Cardiac muscle cell (in vitro differentiated cells and primary cell): ENCODE measurements at regions not wholly inside any gene's neighbourhood (a gene's known extent, or its start where the extent isn't known, plus 50 kb on each side); places are given as distances from the start of the nearest gene placed in this dataset.

ENCODE experiments used
- DNase-seq, 2 donors: peaks; one replicate each; pipeline versions ENCODE4 v3.0.0 to v3.0.0-alpha.2; 2010 to 2017; ENCODE audit warnings: low read depth in 1 of 2, low spot score in 1 of 2
- H3K27ac ChIP-seq: fragments of 200-600 bp; sonication (generic); 2 replicates; pipeline ENCODE4 v1.5.1; 2016
- H3K27me3 ChIP-seq: fragments of 200-600 bp; sonication (generic); 2 replicates; pipeline ENCODE4 v1.6.0; 2016; ENCODE audit warnings: control low read depth
- H3K36me3 ChIP-seq: fragments of 200-600 bp; sonication (generic); 2 replicates; pipeline ENCODE4 v1.5.1; 2016; ENCODE audit warnings: control low read depth
- H3K4me1 ChIP-seq: fragments of 200-600 bp; sonication (generic); 2 replicates; pipeline ENCODE4 v1.8.1; 2017; ENCODE audit warnings: low read depth, mild to moderate bottlenecking, mixed run types
- H3K4me3 ChIP-seq: fragments of 200-600 bp; sonication (generic); 2 replicates; pipeline ENCODE4 v1.5.1; 2016; ENCODE audit warnings: mild to moderate bottlenecking
- H3K9me3 ChIP-seq: fragments of 200-600 bp; sonication (generic); 2 replicates; pipeline ENCODE4 v1.5.1; 2017; ENCODE audit warnings: low read depth, mild to moderate bottlenecking, control low read depth
- CTCF ChIP-seq: IDR thresholded peaks from 2 replicates; pipeline ENCODE4 v1.5.1; 2012; ENCODE audit warnings: low read depth, mild to moderate bottlenecking, low read length

DNA sequence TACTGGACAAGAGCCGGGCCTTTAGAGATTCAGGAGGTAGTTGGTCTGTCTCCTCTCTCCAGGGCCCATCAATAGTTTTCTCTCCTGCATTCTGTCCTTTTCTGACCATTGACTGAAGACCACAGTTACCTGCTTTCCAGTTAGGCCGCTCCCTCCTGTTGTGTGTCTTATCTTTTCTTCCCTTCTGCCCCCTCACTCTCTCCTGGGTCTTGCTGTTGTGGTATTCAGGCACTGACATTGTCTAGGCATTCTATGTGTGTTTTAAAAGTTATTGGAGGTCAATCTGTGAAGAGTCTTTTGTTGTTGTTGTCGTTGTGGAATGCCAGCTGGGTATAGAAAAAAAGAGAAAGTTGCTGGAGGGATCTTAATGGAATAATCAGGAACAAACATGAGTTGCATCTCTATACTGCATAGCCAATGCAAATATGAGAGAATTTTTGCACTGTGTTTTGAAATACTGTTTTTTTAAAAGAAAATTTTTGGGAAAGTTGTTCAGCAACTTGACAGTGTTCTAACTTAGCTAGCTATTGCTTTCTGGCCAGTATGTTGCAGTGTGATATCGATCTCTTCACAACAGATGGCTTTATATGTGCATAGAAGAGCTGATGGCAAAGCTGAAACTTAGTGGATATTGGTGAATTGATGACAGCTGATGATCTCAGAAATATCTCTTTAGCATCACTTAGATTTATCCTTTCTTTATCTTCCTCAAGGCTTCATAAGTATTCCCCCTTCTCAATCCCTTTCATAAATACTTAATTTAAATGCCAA, 240.7 kb downstream of the C4orf33 start:
- Histone ChIP-seq H3K27me3 (peaks cover 9% of the 10 kb centered on the region), H3K27ac (no peak overlapping the region), H3K4me3 (no peak overlapping the region), H3K9me3 (no peaks in the 10 kb centered on the region), H3K36me3 (no peaks in the 10 kb centered on the region), H3K4me1 (no peaks in the 10 kb centered on the region)
- DNase-seq = no peak
- TF ChIP-seq CTCF = no peak

DNA sequence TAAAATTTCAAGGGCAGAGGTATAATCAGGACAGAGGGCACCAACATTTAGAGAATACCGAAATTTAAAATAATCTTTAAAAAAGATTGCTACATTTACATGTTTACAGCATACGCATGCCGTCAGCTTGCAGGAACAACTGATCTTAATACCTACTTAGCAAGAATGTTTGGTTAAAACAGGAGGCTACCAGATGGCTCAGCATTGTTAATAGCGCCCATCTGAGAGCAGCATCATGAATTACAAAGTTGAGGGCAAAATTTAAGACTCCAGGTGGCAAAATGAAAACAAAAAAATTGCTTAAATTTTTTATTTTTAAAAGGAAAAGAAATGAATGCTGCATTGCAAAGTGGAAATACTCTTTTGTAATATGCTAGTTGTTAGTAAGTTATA, 241.3 kb downstream of the C4orf33 start:
- Histone ChIP-seq H3K27me3 (peaks cover 15% of the 10 kb centered on the region), H3K9me3 (no peaks in the 10 kb centered on the region), H3K36me3 (no peaks in the 10 kb centered on the region), H3K4me1 (no peaks in the 10 kb centered on the region), H3K4me3 (no peak overlapping the region), H3K27ac (no peak overlapping the region)
- DNase-seq = no peak
- TF ChIP-seq CTCF = no peak

GRCh38 chr4:129342819-129343408, 247.0 kb downstream of the C4orf33 start:
- no peak for TF ChIP-seq CTCF
- peak in 1 of 2 donors; percentile 91 for DNase-seq
- Histone ChIP-seq H3K4me1 (no peaks in the 10 kb centered on the region), H3K27ac (no peak overlapping the region), H3K27me3 (peaks cover 35% of the 10 kb centered on the region), H3K36me3 (no peaks in the 10 kb centered on the region), H3K4me3 (no peak overlapping the region), H3K9me3 (no peaks in the 10 kb centered on the region)

- Histone ChIP-seq H3K9me3 (no peaks in the 10 kb centered on the region), H3K27me3 (peaks cover 35% of the 10 kb centered on the region), H3K4me3 (no peak overlapping the region), H3K36me3 (no peaks in the 10 kb centered on the region), H3K27ac (no peak overlapping the region), H3K4me1 (no peaks in the 10 kb centered on the region)
- DNase-seq = peak; percentile 41 to 66
- TF ChIP-seq CTCF = peak; percentile 68
These were observed 248.1 kb downstream of the C4orf33 start for GRCh38 chr4:129344058-129344457.

DNA sequence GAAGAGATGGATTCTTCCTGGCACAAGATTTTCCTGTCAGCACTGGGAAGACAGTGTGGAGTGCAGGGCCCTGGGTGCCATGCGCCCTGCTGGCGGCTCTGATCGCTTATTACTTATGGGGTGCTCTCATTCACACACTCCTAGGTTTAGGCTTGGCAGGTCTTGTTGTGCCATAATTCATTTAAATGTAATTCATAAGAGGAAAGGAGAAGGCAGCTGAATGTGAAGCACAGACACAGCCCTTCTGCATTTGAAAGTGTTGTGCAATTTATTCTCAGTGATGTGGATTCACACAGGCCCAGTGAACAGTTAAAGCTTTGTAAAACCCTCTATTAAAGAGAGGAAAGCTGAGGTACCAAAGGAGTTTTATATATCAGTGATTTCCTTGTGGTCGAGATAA, 249.7 kb downstream of the C4orf33 start:
- no peak for TF ChIP-seq CTCF
- no peak overlapping the region for H3K4me3 ChIP-seq
- no peak overlapping the region for H3K27ac ChIP-seq
- H3K4me1 ChIP-seq = no peaks in the 10 kb centered on the region
- H3K36me3 ChIP-seq = no peaks in the 10 kb centered on the region
- peaks cover 46% of the 10 kb centered on the region for H3K27me3 ChIP-seq
- H3K9me3 ChIP-seq = no peaks in the 10 kb centered on the region
- no peak for DNase-seq
